ENCODE measurements at regions not wholly inside any gene's neighbourhood (a gene's known extent, or its start where the extent isn't known, plus 50 kb on each side); places are given as distances from the start of the nearest gene placed in this dataset.

- no peaks in the 10 kb centered on the region for H3K4me1 ChIP-seq (ENCODE audit: control insufficient read depth in 1 of 2, insufficient read depth in 2 of 2, low read length in 2 of 2)
- peaks cover 48 to 66% of the 10 kb centered on the region in 2 experiments for H3K9me3 ChIP-seq (ENCODE audit: control insufficient read depth in 1 of 2, insufficient read depth in 1 of 2, low read depth in 1 of 2, low read length in 2 of 2)
- no TSS peak for BruUV-seq (replicated peaks)
- no peak overlapping the region for H2AFZ ChIP-seq (ENCODE audit: low read depth, low read length, poor library complexity, severe bottlenecking)
- H3K9ac ChIP-seq (ENCODE audit: low read length): no peak overlapping the region
- H3K27ac ChIP-seq (ENCODE audit: low read depth, low read length): no peak overlapping the region
- no peak overlapping the region for H3K4me2 ChIP-seq (ENCODE audit: low read length)
- H3K9me2 ChIP-seq (ENCODE audit: insufficient read depth): no peaks in the 10 kb centered on the region
- no peaks in the 10 kb centered on the region for H3K27me3 ChIP-seq (ENCODE audit: insufficient read depth, low read length)
- POLR2A ChIA-PET: no interaction called here
- H3K4me3 ChIP-seq (replicated peaks in 1 of 2; ENCODE audit: low read depth in 1 of 2, low read length in 2 of 2): no peak overlapping the region
- ATAC-seq (no peak; the same call in 1 of the 2 replicates), DNase-seq (ENCODE audit: low read depth, low spot score) (no peak)
- no peaks in the 10 kb centered on the region for H3K79me2 ChIP-seq (ENCODE audit: insufficient read depth, low read length)
- CTCF ChIA-PET: no interaction called here
- TF ChIP-seq JUND (IDR thresholded peaks at IDR 0.05) (no peak), SP1 (IDR thresholded peaks at IDR 0.05; ENCODE audit: low read depth) (no peak), SRF (IDR thresholded peaks at IDR 0.05; ENCODE audit: low read depth) (no peak), SIN3A (IDR thresholded peaks at IDR 0.05; ENCODE audit: low read depth) (no peak)
- no peaks in the 10 kb centered on the region for H3K36me3 ChIP-seq (ENCODE audit: control insufficient read depth in 1 of 2, insufficient read depth in 2 of 2, low read length in 2 of 2)
- RAD21 ChIA-PET (ENCODE audit: low non-redundant PET in 1 of 2, low total read pairs in 2 of 2, uncharacterized antibody in 2 of 2, unreplicated experiment in 2 of 2): no interaction called here
- no peaks in the 10 kb centered on the region for H4K20me1 ChIP-seq (ENCODE audit: insufficient read depth)
- intact Hi-C loops (cut with micrococcal nuclease): no loop called here
Measured at GRCh38 chr15:20341901-20342600, 199.5 kb downstream of the GOLGA6L6 start.

DNA sequence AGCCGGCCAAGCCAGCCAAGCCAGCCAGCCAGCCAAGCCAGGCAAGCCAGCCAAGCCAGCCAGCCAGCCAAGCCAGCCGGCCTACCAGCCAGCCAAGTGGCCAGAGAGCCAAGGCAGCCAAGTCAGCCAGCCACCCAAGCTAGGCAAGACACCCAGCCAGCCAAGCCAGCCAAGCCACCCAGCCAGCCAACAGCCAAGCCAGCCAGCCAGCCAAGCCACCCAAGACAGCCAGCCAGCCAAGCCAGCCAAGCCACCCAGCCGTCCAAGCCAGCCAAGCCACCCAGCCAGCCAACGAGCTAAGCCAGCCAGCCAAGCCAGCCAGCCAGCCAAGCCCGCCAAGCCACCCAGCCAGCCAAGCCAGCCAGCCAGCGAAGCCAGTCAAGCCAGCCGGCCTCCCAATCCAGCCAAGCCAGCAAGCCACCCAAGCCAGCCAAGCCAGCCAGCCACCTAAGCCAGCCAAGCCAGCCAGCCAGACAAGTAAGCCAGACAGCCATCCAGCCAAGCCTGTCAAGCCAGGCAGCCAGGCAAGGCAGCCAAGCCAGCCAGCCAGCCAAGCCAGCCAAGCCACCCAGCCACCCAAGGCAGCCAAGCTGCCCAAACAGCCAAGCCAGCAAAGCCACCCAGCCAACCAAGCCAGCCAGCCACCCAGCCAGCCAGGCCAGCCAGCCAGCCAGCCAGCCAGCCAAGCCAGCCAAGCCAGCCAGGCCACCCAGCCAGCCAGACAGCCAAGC is 200.5 kb downstream of the GOLGA6L6 start:
- POLR2A ChIA-PET: no interaction called here
- no peak overlapping the region; the same call in 1 of the 2 replicates for H3K27ac ChIP-seq (ENCODE audit: low read depth, low read length)
- no peak overlapping the region for H3K4me3 ChIP-seq (replicated peaks in 1 of 2; ENCODE audit: low read depth in 1 of 2, low read length in 2 of 2)
- DNase-seq (ENCODE audit: low read depth, low spot score) (no peak), ATAC-seq (peak; percentile 34)
- H3K9me3 ChIP-seq (ENCODE audit: control insufficient read depth in 1 of 2, insufficient read depth in 1 of 2, low read depth in 1 of 2, low read length in 2 of 2): peaks cover 38 to 57% of the 10 kb centered on the region in 2 experiments
- intact Hi-C loops (cut with micrococcal nuclease): no loop called here
- H3K9ac ChIP-seq (ENCODE audit: low read length): no peak overlapping the region
- no peak overlapping the region for H2AFZ ChIP-seq (ENCODE audit: low read depth, low read length, poor library complexity, severe bottlenecking)
- no peaks in the 10 kb centered on the region for H3K27me3 ChIP-seq (ENCODE audit: insufficient read depth, low read length)
- RAD21 ChIA-PET (ENCODE audit: low non-redundant PET in 1 of 2, low total read pairs in 2 of 2, uncharacterized antibody in 2 of 2, unreplicated experiment in 2 of 2): no interaction called here
- H3K79me2 ChIP-seq (ENCODE audit: insufficient read depth, low read length): no peaks in the 10 kb centered on the region
- CTCF ChIA-PET: no interaction called here
- BruUV-seq (replicated peaks): no TSS peak
- H3K4me1 ChIP-seq (ENCODE audit: control insufficient read depth in 1 of 2, insufficient read depth in 2 of 2, low read length in 2 of 2): no peaks in the 10 kb centered on the region
- no peaks in the 10 kb centered on the region for H3K9me2 ChIP-seq (ENCODE audit: insufficient read depth)
- H4K20me1 ChIP-seq (ENCODE audit: insufficient read depth): no peaks in the 10 kb centered on the region
- H3K4me2 ChIP-seq (ENCODE audit: low read length): no peak overlapping the region
- TF ChIP-seq CBX3 (IDR thresholded peaks at IDR 0.05; ENCODE audit: low read depth) (no peak), FOSL1 (IDR thresholded peaks at IDR 0.05; ENCODE audit: low read depth) (no peak), EZH2phosphoT487 (IDR thresholded peaks at IDR 0.05; ENCODE audit: borderline replicate concordance) (no peak), ZNF274 (IDR thresholded peaks at IDR 0.05; ENCODE audit: low read depth, low read length) (no peak), EGR1 (IDR thresholded peaks at IDR 0.05; ENCODE audit: low read depth) (no peak), TCF7L2 (IDR thresholded peaks at IDR 0.05; ENCODE audit: borderline replicate concordance, extremely low read depth, insufficient read depth, insufficient read length) (no peak), ELF1 (IDR thresholded peaks at IDR 0.05; ENCODE audit: borderline replicate concordance, low read depth) (no peak), SP1 (IDR thresholded peaks at IDR 0.05; ENCODE audit: low read depth) (no peak), SIN3A (IDR thresholded peaks at IDR 0.05; ENCODE audit: low read depth) (no peak), CEBPB (IDR thresholded peaks at IDR 0.05; ENCODE audit: low read depth) (no peak), POLR2AphosphoS5 (IDR thresholded peaks at IDR 0.05; ENCODE audit: low read depth, low read length) (no peak), POLR2A (IDR thresholded peaks at IDR 0.05; ENCODE audit: borderline replicate concordance, extremely low read depth, insufficient read depth, insufficient read length) (no peak), RAD21 (IDR thresholded peaks at IDR 0.05; ENCODE audit: low read depth) (no peak), SRF (IDR thresholded peaks at IDR 0.05; ENCODE audit: low read depth) (no peak)
- TF ChIP-seq, protein P1, sequence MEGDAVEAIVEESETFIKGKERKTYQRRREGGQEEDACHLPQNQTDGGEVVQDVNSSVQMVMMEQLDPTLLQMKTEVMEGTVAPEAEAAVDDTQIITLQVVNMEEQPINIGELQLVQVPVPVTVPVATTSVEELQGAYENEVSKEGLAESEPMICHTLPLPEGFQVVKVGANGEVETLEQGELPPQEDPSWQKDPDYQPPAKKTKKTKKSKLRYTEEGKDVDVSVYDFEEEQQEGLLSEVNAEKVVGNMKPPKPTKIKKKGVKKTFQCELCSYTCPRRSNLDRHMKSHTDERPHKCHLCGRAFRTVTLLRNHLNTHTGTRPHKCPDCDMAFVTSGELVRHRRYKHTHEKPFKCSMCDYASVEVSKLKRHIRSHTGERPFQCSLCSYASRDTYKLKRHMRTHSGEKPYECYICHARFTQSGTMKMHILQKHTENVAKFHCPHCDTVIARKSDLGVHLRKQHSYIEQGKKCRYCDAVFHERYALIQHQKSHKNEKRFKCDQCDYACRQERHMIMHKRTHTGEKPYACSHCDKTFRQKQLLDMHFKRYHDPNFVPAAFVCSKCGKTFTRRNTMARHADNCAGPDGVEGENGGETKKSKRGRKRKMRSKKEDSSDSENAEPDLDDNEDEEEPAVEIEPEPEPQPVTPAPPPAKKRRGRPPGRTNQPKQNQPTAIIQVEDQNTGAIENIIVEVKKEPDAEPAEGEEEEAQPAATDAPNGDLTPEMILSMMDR (IDR thresholded peaks at IDR 0.05 in 2 of 3, conservative IDR thresholded peaks at IDR 0.05 in 1 of 3; ENCODE audit: borderline replicate concordance in 1 of 3, insufficient read depth in 1 of 3, low read depth in 2 of 3, low read length in 2 of 3): no peak
- TF ChIP-seq, protein P2, sequence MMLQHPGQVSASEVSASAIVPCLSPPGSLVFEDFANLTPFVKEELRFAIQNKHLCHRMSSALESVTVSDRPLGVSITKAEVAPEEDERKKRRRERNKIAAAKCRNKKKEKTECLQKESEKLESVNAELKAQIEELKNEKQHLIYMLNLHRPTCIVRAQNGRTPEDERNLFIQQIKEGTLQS (IDR thresholded peaks at IDR 0.05): no peak
- no peaks in the 10 kb centered on the region for H3K36me3 ChIP-seq (ENCODE audit: control insufficient read depth in 1 of 2, insufficient read depth in 2 of 2, low read length in 2 of 2)

Measured in HCT116 (cell line).